ENCODE measurements at regions not wholly inside any gene's neighbourhood (a gene's known extent, or its start where the extent isn't known, plus 50 kb on each side); places are given as distances from the start of the nearest gene placed in this dataset.

DNA sequence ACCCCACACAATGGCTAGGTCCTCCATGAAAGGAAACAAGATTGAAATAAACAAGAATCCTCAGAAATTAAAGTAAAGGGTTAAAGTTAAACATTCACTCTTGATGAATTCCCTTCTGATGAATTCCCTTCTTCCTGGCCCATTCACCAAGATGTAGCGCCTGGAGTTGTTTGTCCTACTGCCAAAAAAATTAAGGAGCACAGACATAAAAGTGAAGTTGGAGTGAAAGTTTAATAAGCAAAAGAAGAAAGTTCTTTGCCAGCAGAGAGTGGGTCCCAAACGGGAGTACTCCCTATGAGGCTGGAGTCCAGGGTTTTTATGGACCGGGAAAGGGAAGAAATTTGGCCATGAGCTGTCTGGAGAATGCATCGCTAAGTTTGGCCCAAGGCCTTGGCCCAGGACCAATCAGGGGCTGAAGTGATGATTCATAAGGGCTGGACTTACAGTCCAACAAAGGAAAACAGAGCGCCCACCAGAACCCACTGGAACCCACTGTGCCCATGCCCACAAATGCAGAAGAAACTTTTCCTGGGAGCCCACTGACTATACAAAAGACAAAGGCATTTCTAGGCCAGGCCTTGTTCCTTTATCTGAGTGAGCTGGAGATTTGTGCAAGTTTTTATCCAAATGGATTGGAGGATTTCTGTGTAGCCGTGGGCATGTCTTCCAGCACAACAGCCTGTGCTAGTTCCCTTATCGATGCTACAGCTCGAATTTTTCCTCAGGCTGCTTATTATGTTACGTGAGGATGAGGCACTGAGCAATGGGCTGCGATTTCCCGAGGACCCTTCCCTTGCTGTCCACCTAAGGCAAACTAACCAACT lies 1561.6 kb downstream of the OTOL1 start:
- Histone ChIP-seq H3K27ac (peak overlapping the region in 1 of 21 experiments; percentile 28), H3K4me3 (no peak overlapping the region)

GRCh38 chr3:163071713-163072112 lies 1575.1 kb downstream of the OTOL1 start:
- Histone ChIP-seq H3K4me3 (no peak overlapping the region), H3K27ac (no peak overlapping the region)

All from skin epidermis (tissue), 12 donors.